IPS DF 4.7 (cell line): ENCODE measurements at regions not wholly inside any gene's neighbourhood (a gene's known extent, or its start where the extent isn't known, plus 50 kb on each side); places are given as distances from the start of the nearest gene placed in this dataset.

Experiments used
- DNase-seq: peaks from one replicate; pipeline ENCODE4 v3.0.0-alpha.2; 2013; ENCODE audit warnings: low spot score; ENCODE audit errors: extremely low read depth

DNA sequence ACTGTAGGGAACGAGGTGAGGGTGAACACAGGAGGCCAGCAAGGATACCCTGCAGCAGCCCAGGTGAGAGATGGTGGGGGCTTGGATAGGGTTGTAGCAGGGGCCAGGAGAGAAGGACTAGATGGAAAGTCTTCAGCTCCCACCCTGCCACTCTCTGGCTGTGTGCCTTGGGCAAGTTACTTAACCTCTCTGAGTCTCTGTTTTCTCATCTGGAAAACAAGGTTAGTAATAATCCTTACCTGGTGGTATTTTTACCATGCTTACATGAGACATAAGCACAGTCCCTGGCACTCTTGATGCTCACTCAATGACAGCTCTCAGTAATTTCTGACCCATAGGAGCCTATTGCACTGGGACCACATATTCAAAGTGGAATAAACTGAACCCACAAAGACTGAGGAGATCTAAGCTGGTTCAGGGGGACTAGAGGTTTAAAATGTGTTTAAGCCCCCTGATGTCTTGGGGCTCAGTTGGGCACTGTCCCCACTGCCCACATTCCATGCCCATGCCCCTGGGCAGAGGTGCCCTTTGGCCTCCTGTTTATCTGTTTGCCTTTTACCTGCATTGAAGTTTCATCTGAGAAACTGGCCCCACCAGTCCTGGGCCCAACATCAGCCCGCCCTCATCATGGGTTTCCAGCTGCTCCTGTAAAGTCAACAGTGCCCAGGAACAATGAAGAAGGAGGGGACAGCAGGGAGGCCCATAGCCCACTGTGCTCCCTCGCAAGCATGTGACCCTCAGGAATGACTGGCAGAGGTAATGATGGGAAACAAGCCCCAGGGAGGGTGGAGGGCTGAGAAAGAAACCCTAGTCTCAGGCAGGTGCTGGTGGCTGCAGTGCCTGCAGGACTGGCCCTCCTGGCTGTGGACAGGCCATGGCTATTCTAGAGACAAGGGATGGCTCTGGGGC, 104.0 kb downstream of the VEGFA start:
- no peak for DNase-seq

DNA sequence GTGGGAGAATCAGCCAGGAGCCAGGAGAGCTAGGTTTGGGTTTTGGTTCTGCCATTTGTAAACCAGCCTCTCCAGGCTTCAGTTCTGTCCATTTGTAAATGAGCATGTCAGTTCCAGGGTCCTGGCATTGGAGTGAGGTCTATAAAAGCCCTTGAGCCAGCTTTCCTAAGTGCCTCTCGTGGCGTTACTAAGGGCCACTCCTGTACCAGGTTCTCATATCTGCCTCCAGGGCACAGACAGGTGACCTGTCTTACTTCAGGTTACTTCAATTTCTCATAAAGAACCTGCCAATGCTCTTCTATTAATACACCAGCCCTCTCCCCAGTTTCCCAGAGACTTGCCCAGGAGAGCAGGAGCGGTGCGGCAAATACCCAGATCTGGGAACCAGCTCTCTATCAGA, 101.9 kb downstream of the VEGFA start:
- DNase-seq: no peak

DNA sequence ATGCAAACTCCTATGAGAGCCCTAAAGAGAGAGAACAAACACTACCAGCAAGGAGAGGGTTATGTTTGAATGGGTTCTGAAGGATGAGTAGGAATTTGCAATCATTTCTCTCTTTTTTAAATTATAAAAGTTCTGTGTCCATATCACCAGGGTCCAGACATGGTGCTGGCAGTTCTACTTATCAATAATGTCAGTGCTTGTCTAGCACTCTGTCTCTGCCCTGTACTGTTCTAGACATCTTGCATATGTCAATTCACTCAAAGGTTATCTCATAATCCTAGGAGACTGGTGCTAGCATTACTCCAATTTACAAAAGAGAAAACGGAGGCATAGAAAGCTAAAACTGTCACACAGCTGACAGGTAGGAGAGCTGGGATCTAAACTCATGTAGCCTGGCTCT, 101.3 kb downstream of the VEGFA start:
- no peak for DNase-seq

DNA sequence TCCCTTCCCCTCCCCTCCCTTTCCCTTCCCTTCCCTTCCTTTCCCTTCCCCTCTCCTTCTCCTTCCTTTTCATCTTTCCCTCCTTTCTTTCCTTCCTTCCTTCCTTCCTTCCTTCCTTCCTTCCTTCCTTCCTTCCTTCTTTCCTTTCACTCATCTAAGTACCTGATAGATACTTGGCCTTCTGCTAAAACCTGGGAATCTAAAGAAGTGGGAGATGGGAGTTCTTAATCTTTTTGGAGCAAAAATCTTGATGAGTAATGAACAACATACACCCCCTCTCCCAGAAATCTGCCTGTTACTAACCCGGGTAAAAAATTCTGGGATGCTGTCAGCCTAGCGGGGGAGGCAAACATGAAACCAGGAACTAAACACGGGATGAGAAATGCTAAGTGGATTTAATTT, 100.7 kb downstream of the VEGFA start:
- DNase-seq: no peak

DNA sequence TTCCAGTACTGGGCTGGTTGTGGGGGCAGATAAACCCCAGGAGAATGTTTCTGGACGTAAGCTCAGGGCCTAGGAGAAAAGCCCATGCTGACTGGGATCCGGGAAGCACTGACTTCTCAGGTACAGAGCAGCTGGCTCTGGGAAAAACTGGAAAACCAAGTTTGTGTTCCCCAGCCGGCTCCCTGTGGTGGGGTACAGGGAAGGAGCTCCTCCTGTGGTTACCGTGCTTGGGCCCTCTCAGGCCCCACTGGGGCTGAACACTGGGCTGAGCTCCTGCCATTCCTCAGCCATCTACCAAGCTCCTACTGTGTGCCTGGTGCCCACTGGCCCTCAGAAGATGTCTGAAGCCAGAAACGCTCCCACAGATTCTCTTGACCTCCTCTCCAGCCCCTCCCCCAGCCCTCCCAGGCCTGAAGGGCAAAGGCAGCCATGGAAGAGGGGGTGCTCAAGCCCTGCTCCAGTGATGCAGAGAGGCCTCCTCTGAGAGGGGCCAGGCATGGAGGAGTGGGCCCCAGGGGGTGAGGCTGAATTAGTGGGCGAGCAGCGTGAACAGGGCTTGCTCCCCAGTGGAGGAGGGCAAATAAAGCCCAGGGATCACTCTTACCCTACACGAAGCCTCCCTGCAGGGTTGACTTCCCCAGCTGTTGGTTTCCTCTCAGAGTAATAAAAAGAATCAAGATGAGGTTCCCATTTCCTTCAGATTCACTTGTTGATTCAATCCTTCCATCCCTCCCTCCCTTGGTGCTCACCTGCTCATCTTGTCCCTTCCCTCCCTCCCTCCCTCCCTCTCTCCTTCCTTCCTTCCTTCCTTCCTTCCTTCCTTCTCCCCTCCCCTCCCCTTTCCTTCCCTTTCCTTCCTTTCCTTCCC, 100.0 kb downstream of the VEGFA start:
- no peak for DNase-seq

DNA sequence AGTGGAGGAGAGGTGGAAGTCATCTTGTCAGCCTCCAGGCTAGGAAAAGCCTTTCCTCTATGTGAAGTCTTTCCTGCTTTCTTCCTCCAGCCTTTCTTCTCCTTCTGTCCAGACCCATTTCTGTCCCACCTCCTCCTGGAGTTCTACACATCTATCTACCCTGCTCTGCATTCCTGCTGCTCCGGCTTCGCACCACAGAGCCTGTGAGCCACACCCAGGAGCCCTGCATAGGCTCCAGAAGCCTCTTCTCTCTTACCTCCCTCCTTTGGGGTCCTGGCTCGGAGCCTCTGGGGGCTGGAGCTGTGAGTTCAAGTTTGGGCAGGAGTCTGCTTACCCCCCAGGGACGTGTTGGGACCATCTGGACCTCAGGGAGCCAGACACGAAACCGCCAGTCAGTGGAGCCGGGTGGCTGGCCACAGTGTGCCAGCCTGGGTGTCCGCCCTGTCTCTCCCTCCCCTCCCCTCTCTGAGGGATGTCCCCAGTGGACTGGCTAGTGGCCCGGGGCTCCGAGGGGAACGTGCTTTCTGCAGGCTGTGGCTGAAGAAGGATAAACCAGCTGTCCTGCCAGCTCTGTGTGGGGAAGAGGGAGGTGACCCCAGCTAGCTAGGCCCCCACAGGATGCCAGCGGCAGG, 99.2 kb downstream of the VEGFA start:
- no peak for DNase-seq

DNA sequence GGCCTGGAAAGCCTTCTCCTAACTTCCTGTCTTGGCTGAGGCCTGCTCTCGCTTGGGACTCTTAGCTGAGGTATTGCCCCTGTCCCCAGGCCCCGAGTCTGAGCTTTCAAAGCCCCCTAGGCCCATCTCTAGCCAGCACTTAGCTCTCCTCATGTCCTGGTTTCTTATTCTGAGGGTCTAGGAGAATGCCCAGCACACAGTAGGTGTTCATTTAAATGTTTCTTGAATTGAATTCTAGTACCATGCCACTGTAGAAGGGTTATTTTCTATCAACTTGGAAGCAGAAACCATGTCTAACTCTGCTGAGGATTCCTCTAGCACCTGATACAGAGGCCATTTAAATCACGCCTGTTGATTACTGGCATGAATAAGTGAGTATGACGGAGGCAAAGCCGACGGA, 98.5 kb downstream of the VEGFA start:
- no peak for DNase-seq

DNA sequence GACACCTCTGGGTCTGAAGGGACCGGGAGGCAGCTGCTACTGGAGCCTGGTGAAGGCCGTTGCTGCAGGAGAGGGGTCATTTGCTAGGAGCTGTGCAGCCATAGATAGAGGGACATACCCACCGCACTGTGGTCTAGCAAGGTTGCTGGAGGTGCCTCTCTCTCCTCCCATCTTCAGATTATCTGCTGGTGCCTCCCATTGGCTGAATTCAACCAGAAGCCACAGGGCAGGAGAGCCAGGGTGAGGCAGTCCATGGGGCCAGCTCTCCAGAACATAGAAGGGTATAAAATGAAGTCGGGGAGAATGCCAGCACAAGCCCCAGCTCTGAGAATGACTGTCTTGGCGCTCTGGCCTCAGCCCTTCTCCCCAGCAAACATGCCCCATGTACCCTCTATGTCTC, 98.0 kb downstream of the VEGFA start:
- no peak for DNase-seq

DNA sequence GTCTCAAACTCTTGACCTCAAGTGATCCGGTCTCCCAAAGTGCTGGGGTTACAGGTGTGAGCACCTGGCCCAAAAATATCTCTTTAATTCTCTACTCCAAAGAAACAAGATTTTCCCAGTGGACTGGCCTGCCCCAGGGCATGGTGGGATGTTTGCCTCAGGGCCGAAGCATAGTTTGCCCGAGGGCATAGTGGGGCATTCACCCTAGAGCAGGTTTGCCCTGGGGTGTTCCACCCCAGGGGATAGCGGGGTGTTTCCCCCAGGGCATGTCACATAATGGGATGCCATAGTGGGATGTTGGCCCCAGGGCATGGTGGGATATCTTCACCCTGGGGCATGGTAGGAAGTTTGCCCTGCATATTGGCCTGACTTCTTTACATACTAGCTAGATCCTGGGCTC, 97.2 kb downstream of the VEGFA start:
- no peak for DNase-seq

DNA sequence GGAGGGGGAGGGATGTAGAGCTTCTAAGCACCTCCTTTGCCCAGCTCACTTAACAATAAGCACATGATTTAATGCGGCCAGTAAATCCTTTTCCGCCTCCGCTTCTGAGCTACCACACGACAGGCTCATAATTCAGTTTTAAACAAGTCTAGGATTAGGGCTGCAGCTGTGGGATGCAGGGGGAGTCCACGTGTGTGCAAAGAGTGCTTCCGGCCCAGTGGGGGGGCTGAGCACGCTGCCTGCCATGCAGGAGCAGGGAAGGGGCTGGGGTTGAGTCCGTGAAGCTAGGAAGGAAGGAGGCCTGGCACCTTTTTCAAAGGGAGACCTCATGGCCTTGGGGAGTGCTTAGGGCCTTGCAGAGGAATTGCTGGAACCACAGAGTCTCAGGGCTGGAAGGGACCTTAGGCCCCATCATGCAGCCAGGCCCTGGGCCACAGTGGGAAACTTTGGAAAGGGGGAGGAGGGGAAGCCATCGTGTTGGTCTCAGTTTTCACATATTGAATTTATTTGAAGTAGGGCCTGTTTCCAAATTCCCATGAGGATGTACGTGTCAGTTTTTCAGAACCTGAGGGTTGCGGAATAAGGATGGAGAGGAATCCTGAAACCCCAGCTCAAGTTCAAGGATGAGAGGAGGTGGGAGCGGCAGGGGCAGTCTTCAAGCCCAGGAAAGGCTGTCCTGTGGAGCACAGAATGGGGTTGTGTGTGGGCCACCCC, 96.1 kb downstream of the VEGFA start:
- DNase-seq: no peak

DNA sequence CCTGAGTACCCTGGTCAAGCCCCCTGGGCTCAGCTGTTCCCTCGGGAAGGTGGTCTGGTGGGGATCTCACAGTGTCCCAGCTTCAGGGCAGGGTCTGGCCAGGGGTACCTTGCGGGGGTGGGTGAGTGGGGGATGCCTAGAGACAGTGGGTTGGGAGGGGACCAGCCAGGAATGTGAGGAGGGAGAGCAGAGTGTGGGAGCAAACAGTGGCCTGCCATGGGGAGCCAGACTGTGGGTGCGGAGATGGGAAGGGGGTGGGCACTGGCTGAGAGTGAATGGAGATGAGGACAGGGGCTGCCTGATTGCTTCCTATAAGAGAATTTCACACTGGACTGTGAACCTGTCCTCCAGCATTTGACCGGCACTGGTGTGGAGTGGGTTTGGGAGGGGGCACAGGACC, 95.1 kb downstream of the VEGFA start:
- DNase-seq: no peak

DNA sequence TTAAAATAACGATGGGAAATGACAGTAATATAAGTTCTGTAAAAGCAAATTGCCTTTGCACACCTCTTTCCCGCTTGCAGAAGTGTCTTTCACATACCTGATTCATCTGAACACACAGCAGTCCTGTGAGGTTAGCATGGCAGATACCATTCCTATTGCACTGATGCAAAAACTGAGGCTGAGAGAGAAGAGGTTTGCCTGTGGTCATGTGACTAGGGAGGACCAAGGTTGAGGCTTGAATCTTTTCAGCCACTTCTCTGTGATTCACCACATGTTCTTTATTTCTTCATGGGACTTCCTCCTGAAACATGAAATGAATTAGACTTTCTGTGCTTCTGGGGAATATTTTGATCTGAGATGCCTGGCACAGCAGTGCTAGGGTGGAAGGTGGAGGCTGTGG, 92.9 kb downstream of the VEGFA start:
- DNase-seq: no peak

DNA sequence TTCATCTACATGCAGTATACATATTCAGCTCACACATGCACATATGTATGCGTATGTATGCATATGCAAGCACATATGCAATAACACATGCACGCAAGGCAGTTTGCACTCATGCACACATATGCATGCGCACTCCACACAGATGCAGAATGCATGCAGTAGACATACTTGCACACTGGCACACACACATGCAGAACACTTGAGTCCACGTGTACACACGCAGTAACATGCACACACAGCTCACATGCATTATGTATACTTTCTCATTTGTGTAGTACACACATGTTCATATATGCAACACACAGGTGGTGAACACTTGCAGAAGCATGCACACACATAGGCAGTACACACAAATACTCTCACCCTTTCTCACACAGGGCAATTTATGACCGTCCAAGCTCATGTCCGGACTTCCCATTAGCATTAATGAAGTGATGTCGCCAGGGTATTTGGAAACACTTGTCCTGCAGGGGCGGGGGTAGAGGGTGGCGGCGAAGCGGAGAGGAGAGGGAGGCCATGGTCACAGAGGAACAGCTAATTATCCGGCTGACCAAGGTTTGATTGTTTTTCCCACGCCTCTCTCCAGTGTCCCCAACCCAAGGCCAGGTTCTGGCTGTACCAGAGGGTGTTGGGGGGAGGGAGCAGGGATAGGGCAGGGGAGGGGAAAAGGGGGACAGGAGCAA, 91.3 kb downstream of the VEGFA start:
- no peak for DNase-seq

DNA sequence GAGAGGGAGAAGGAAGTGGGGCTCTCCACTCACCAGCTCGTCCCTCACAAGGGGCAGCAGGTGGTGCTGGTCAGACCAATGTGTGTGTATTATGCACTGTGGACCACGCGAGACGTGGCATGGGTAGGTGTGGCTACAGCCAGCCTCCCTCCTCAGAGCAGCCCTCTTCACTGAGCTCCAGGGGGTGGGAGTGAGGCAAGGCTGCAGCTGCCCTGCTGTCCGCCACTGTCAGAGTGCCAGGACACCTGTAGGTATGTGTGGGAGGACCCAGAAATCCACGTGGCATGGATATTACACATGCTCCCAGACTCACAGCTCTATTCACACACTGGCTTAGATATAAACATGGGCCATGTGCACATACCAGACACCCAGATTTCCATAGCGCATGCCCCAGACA, 90.3 kb downstream of the VEGFA start:
- DNase-seq: no peak

DNA sequence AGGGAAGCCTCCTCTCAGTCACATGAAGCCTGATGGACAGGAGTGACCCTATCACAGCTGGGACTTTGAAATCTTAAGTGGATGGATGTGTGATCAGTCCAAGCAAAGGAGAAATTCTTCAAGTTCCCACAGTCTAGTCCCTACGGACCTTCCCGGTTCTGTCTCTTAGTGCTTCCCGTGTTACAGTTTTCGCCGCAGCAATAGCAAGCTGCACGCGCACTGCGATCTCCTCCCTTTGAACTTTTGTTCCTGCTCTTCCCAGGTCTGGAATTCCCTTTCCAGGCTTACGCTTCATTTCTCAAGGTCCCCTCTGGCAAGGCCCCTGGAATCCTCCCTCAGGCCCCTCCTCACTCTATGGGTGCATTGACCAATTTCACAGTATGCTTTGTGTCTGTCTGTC, 89.2 kb downstream of the VEGFA start:
- DNase-seq: no peak

DNA sequence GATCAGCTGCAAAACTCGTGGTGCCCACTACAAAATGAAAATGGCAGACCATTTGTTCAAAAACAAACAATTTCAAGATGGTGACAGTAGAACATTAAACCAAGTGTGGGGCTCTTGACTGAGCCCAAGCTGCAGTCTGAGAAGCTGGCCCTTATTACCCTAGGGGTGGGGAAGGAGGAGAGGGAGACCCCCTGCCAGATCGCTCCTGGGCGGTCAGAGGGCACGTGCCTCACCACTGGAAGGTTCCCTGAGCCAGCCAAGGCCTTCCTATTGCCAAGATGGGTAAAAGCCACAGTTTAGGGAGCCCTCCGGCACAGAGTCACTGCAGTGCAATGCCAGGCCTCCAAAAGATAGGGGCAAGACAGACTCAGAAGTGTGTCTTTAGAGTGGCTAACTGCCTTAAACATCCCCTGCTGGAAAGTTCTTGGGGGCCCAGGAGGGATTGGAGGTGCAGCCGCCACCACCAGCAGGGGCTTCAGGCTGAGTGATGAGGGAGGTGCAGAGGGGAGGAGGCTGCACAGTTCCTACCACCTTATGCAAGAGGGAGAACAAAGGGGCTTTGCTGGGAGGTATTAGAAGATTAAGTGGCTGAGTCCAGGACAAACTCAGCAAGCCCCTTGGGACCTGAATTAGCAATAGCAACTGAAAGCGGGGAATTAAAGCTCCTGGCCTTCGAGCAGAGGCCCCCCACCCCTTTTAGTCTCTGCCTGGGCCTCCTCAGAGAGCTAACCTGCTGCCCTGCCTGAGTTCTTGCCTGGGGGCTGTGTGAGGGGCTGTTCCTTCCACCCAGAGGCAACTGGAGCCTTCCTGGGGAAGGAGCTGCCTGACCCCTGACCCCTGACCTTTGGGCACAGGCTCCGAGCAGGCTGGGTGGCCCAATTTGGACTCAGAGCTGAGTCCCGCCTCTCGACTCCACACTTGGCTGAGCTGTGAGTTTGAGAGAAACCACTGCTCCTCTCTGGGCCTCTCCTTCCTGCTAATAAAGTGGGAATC, 88.4 kb downstream of the VEGFA start:
- no peak for DNase-seq

DNA sequence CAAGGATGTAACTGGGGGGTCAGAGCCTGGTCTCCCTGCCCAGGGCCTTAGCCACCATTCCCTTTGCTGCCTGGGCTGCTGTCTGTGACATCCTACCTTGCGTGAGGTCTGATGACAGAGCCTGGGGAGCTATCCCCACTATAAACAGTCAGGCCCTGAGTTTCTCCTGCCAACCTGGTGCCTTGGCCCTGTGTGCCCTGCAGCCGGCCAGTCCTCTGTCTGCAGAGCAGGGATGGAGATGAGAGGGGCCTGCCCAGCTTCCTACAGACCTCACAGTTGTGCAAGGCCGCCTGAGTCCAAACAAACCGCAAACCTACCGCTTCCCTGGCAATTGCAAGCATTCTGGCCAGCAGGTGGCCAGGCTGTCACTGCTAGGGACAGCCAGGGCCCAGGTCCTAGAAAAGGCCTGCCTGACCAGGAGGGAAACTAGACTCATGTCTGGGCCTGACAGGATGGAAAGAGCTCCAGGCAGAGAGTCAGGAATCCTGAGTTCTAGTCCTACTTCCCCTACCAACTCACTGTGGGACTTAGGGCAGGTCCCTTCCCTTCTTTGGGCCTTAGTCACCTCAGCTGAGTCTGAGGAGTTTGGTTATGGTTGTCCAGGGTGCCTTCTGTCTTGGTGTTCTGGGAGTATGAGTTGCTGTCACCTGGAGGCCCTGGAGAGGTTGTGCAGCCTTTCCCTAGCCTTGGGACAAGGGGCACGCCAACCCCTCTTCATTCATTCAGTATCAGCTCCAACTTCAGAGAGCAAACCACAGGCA, 86.2 kb downstream of the VEGFA start:
- no peak for DNase-seq

DNA sequence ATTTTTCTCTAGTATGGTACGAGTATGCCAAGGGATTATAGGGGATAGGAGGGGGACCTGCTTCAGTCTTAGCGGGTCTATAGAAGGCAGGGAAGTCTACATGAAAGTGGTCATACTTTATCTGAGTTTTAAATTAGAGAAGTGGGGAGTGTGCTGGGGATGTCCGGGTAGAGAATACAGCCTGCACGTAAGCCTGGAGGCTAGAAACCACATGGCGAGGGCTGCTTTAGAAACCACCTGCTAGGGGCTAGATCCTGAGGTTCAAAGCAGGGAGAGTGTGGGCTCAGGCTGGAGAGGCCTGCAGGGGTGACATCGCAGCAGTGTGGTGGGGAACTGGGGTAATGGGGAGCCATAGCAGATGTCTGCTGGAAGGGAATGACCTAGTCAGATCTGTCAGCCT, 85.2 kb downstream of the VEGFA start:
- no peak for DNase-seq

DNA sequence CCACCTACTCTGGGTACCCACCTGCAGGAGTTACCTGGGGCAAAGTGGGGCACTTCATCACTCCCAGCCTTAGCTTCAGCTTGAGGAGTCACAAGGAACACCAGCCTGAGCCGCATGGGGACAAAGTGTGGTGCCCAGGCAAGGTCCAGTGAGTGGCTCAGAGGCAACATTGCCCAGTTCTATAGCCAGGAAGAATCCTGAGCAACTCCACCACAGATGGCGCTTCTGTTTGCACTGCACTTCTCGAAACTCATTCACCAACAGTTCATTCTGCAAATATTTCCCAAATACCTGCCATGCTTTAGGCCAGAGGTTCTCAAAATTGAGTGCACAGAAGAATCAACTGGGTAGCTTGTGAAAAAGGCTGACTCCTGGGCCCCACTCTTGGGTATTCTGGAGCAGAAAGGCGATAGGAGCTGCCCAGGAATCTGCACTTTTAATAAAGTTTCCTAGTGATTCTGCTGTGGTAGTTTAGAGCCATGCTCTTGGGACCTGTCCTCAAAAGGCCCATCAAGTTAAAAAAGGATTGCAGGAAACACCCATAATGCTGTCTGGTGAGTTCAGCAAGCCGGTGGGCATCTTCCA, 83.1 kb downstream of the VEGFA start:
- DNase-seq: no peak
